SK-N-SH treated with all-trans-retinoic acid at 6 μM for 48 hours (cell line): ENCODE measurements at regions not wholly inside any gene's neighbourhood (a gene's known extent, or its start where the extent isn't known, plus 50 kb on each side); places are given as distances from the start of the nearest gene placed in this dataset.

Source experiments
- ATAC-seq: fragments of 200-7000 bp; cut with Tn5 transposase; 3 replicates; pipeline ENCODE4 v1.9.1; 2020; ENCODE audit warnings: mild to moderate bottlenecking, moderate library complexity
- ARNTL ChIP-seq: fragments of 450-650 bp; formaldehyde crosslinking; IDR thresholded peaks from 2 replicates; pipeline ENCODE4 v1.5.0; 2020; ENCODE audit warnings: low read depth, mild to moderate bottlenecking, moderate library complexity, borderline replicate concordance
- BACH2 ChIP-seq: fragments of 250-450 bp; sonication (Bioruptor Pico); IDR thresholded peaks from 2 replicates; pipeline ENCODE4 v1.9.0; 2021; ENCODE audit warnings: mild to moderate bottlenecking, borderline replicate concordance
- CREB5 ChIP-seq: fragments of 250-450 bp; sonication (Bioruptor Pico); IDR thresholded peaks from 2 replicates; pipeline ENCODE4 v1.5.1; 2020; ENCODE audit warnings: low read depth, mild to moderate bottlenecking, moderate library complexity
- CSDC2 ChIP-seq: fragments of 250-450 bp; sonication (Bioruptor Pico); IDR thresholded peaks from 2 replicates; pipeline ENCODE4 v1.5.0; 2020; ENCODE audit warnings: mild to moderate bottlenecking, moderate library complexity
- CSRNP3 ChIP-seq: fragments of 250-450 bp; sonication (Bioruptor Pico); IDR thresholded peaks from 2 replicates; pipeline ENCODE4 v1.5.1; 2021; ENCODE audit warnings: mild to moderate bottlenecking, moderate library complexity
- ESRRG ChIP-seq: fragments of 250-450 bp; sonication (Bioruptor Pico); IDR thresholded peaks from 2 replicates; pipeline ENCODE4 v1.6.1; 2021; ENCODE audit warnings: mild to moderate bottlenecking
- GLIS3 ChIP-seq: fragments of 250-450 bp; sonication (Bioruptor Pico); IDR thresholded peaks from 2 replicates; pipeline ENCODE4 v1.5.0; 2020; ENCODE audit warnings: mild to moderate bottlenecking, moderate library complexity
- ISL1 ChIP-seq: fragments of 250-450 bp; sonication (Bioruptor Pico); IDR thresholded peaks from 2 replicates; pipeline ENCODE4 v2.1.2; 2022; ENCODE audit warnings: mild to moderate bottlenecking, moderate library complexity
- OSR1 ChIP-seq: fragments of 250-450 bp; sonication (Bioruptor Pico); IDR thresholded peaks from 2 replicates; pipeline ENCODE4 v1.8.0; 2022; ENCODE audit warnings: moderate library complexity, mild to moderate bottlenecking, inconsistent platforms
- PATZ1 ChIP-seq: fragments of 250-450 bp; sonication (Bioruptor Pico); IDR thresholded peaks from 2 replicates; pipeline ENCODE4 v1.8.0; 2020; ENCODE audit warnings: mild to moderate bottlenecking, moderate library complexity, borderline replicate concordance
- POU6F1 ChIP-seq: fragments of 250-450 bp; sonication (Bioruptor Pico); IDR thresholded peaks from 2 replicates; pipeline ENCODE4 v1.8.0; 2021; ENCODE audit warnings: low read depth, mild to moderate bottlenecking, moderate library complexity, borderline replicate concordance
- PPARA ChIP-seq: fragments of 250-450 bp; sonication (Bioruptor Pico); IDR thresholded peaks from 2 replicates; pipeline ENCODE4 v1.5.0; 2020; ENCODE audit warnings: mild to moderate bottlenecking, borderline replicate concordance
- RARB ChIP-seq: fragments of 250-450 bp; sonication (Bioruptor Pico); IDR thresholded peaks from 2 replicates; pipeline ENCODE4 v1.8.0; 2021; ENCODE audit warnings: mild to moderate bottlenecking, moderate library complexity
- TCF4 ChIP-seq: fragments of 250-450 bp; sonication (Bioruptor Pico); IDR thresholded peaks from 2 replicates; pipeline ENCODE4 v1.8.0; 2021; ENCODE audit warnings: mild to moderate bottlenecking, moderate library complexity, borderline replicate concordance
- TOX ChIP-seq: fragments of 250-450 bp; sonication (Bioruptor Pico); IDR thresholded peaks from 2 replicates; pipeline ENCODE4 v1.8.0; 2021; ENCODE audit warnings: mild to moderate bottlenecking, moderate library complexity, borderline replicate concordance
- TSHZ2 ChIP-seq: fragments of 250-450 bp; sonication (Bioruptor Pico); IDR thresholded peaks from 2 replicates; pipeline ENCODE4 v1.5.0; 2020; ENCODE audit warnings: mild to moderate bottlenecking, moderate library complexity
- ZFP3 ChIP-seq: fragments of 250-450 bp; sonication (Bioruptor Pico); IDR thresholded peaks from 2 replicates; pipeline ENCODE4 v1.5.0; 2020; ENCODE audit warnings: mild to moderate bottlenecking, moderate library complexity
- ZFP30 ChIP-seq: fragments of 450-650 bp; formaldehyde crosslinking; IDR thresholded peaks from 2 replicates; pipeline ENCODE4 v1.5.0; 2022; ENCODE audit warnings: mild to moderate bottlenecking, moderate library complexity
- ZNF565 ChIP-seq: fragments of 450-650 bp; formaldehyde crosslinking; conservative IDR thresholded peaks from 2 replicates; pipeline ENCODE4 v1.5.0; 2020; ENCODE audit warnings: low read depth, mild to moderate bottlenecking, moderate library complexity
- ZNF70 ChIP-seq: fragments of 450-650 bp; formaldehyde crosslinking; IDR thresholded peaks from 2 replicates; pipeline ENCODE4 v1.5.0; 2020; ENCODE audit warnings: mild to moderate bottlenecking, moderate library complexity
- ZNF8 ChIP-seq: fragments of 450-650 bp; formaldehyde crosslinking; IDR thresholded peaks from 2 replicates; pipeline ENCODE4 v1.5.0; 2020; ENCODE audit warnings: mild to moderate bottlenecking, moderate library complexity

- TF ChIP-seq ZFP30 (CRISPR knock-in tag) (no peak), ISL1 (no peak), OSR1 (no peak), RARB (CRISPR knock-in tag) (no peak), BACH2 (CRISPR knock-in tag) (no peak), PATZ1 (no peak), ZNF70 (CRISPR knock-in tag) (no peak), ZFP3 (CRISPR knock-in tag) (no peak), ZNF565 (CRISPR knock-in tag) (no peak), CSRNP3 (CRISPR knock-in tag) (no peak), TOX (CRISPR knock-in tag) (no peak), GLIS3 (no peak), TCF4 (no peak), TSHZ2 (CRISPR knock-in tag) (no peak), CREB5 (CRISPR knock-in tag) (no peak), CSDC2 (no peak), PPARA (CRISPR knock-in tag) (no peak)
- no peak for ATAC-seq
Measured at GRCh38 chr14:34090451-34090850, 139.6 kb upstream of the EGLN3 start.

GRCh38 chr14:34088914-34089313, 138.0 kb upstream of the EGLN3 start:
- no peak for TF ChIP-seq ARNTL (CRISPR knock-in tag)
- no peak for TF ChIP-seq BACH2 (CRISPR knock-in tag)
- no peak for TF ChIP-seq OSR1
- TF ChIP-seq ZNF70 (CRISPR knock-in tag), result no peak
- TF ChIP-seq TOX (CRISPR knock-in tag), result no peak
- no peak for TF ChIP-seq PATZ1
- TF ChIP-seq CREB5 (CRISPR knock-in tag), result no peak
- TF ChIP-seq RARB (CRISPR knock-in tag), result no peak
- TF ChIP-seq CSRNP3 (CRISPR knock-in tag), result no peak
- no peak for TF ChIP-seq ZFP30 (CRISPR knock-in tag)
- no peak for TF ChIP-seq ESRRG
- TF ChIP-seq POU6F1 (CRISPR knock-in tag), result no peak
- TF ChIP-seq ZNF8, result no peak
- no peak for TF ChIP-seq ZNF565 (CRISPR knock-in tag)
- no peak for TF ChIP-seq ISL1
- TF ChIP-seq PPARA (CRISPR knock-in tag), result no peak
- TF ChIP-seq GLIS3, result no peak
- ATAC-seq, result no peak
